Keratinocyte (primary cell): ENCODE measurements at regions not wholly inside any gene's neighbourhood (a gene's known extent, or its start where the extent isn't known, plus 50 kb on each side); places are given as distances from the start of the nearest gene placed in this dataset.

ENCODE experiments used
- CTCF ChIP-seq, 3 experiments: IDR thresholded peaks in 1 of 3; conservative IDR thresholded peaks in 1 of 3; optimal IDR thresholded peaks in 1 of 3; 2 replicates in 2 of 3; 3 replicates in 1 of 3; pipeline versions ENCODE3 to v1.5.1; 2011; ENCODE audit warnings: low read length in 3 of 3, mild to moderate bottlenecking in 3 of 3, moderate library complexity in 2 of 3, control low read depth in 1 of 3, inconsistent platforms in 1 of 3; ENCODE audit not compliant: insufficient read depth in 2 of 3; ENCODE audit errors: extremely low read depth in 1 of 3
- EZH2 ChIP-seq: IDR thresholded peaks from one replicate; pipeline ENCODE4 v1.6.1; 2012; ENCODE audit warnings: inconsistent platforms, mild to moderate bottlenecking, low read length, moderate library complexity

- TF ChIP-seq CTCF (optimal IDR thresholded peaks at IDR 0.05 in 1 of 3, IDR thresholded peaks at IDR 0.05 in 1 of 3, conservative IDR thresholded peaks at IDR 0.05 in 1 of 3; ENCODE audit: extremely low read depth in 1 of 3, insufficient read depth in 2 of 3, low read length in 3 of 3) = no peak
- no peak for TF ChIP-seq EZH2
Observed at GRCh38 chr2:163269374-163270021, 430.9 kb upstream of the KCNH7 start.
